Lower leg skin (tissue), 4 donors: ENCODE measurements at regions not wholly inside any gene's neighbourhood (a gene's known extent, or its start where the extent isn't known, plus 50 kb on each side); places are given as distances from the start of the nearest gene placed in this dataset.

Experiments
- DNase-seq, 2 donors: peaks; one replicate each; pipeline ENCODE4 v3.0.0-alpha.2; 2019; ENCODE audit warnings: low spot score in 2 of 2
- H3K4me3 ChIP-seq: fragments of 200-600 bp; sonication (generic); 2 replicates; pipeline ENCODE4 v1.5.1; 2017; ENCODE audit warnings: mild to moderate bottlenecking, low read depth; ENCODE audit not compliant: poor library complexity, severe bottlenecking
- POLR2A ChIP-seq, 2 donors: fragments of 450-650 bp; IDR thresholded peaks; one replicate each; pipeline ENCODE4 v1.6.1; 2016 to 2017; ENCODE audit warnings: antibody characterized with exemption in 2 of 2, mild to moderate bottlenecking in 1 of 2, moderate library complexity in 1 of 2
- WGBS, 2 donors: methylation state at CpG; one replicate each; pipeline ENCODE4 v1.1.5; 2018; 5-methylcytosine and 5-hydroxymethylcytosine counted together
- intact Hi-C: fragments of 100-400 bp; cut with DNase I; formaldehyde crosslinking; loops from one replicate; pipeline ENCODE4 v1.15.0; 2023; ENCODE audit warnings: low total_unique reads
- TF ChIP-seq, protein P1 (sequence below), 3 donors: fragments of 450-650 bp; IDR thresholded peaks; one replicate each; pipeline ENCODE4 v1.5.1; 2016; ENCODE audit warnings: antibody characterized with exemption in 3 of 3, mild to moderate bottlenecking in 3 of 3, moderate library complexity in 2 of 3

DNA sequence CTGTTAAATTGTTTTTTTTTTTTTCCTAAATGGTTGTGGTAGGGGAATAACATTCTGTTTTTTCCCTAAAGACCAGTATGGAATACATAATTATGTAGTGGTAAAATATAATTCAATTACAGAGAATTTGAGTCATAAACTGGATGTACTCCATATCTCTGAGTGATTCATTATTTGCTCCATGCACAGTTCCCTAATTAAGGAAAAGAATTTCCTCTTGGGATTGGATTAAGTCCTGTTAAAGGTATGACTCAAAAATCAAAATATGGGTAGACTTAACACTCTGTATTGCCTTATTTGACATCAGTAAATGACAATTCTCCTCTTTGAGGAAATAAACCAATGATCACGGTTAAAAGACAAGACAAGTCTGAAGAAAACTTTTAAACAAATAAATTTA, 78.0 kb upstream of the KCNH8 start:
- TF ChIP-seq POLR2A (IDR thresholded peaks at IDR 0.05): no peak
- TF ChIP-seq, protein P1, sequence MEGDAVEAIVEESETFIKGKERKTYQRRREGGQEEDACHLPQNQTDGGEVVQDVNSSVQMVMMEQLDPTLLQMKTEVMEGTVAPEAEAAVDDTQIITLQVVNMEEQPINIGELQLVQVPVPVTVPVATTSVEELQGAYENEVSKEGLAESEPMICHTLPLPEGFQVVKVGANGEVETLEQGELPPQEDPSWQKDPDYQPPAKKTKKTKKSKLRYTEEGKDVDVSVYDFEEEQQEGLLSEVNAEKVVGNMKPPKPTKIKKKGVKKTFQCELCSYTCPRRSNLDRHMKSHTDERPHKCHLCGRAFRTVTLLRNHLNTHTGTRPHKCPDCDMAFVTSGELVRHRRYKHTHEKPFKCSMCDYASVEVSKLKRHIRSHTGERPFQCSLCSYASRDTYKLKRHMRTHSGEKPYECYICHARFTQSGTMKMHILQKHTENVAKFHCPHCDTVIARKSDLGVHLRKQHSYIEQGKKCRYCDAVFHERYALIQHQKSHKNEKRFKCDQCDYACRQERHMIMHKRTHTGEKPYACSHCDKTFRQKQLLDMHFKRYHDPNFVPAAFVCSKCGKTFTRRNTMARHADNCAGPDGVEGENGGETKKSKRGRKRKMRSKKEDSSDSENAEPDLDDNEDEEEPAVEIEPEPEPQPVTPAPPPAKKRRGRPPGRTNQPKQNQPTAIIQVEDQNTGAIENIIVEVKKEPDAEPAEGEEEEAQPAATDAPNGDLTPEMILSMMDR (IDR thresholded peaks at IDR 0.05): no peak
- WGBS, 2 donors: 79 to 94% methylated on average over 1 of the region's 1 CpG
- H3K4me3 ChIP-seq: no peak overlapping the region
- no peak for DNase-seq
- intact Hi-C loops: no loop called here

DNA sequence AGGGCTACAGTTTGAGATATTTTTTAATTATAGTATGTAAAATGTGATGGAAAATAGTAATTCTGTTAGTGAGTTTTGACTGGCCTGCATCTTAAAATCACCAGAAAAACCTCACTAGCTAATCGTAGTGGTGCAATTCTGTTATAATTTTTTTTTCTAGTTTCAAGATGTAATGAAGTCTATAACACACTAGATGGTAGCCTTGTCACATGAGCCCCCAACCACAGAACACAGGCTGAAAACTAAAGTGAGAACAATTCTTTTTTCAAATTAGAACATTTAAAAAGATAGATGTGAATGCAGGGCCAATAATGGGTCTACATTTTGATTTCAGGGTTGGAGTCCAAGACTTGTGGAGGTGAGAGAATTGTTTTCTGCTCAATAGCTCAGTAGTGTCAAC, 83.3 kb upstream of the KCNH8 start:
- DNase-seq: no peak
- H3K4me3 ChIP-seq: no peak overlapping the region
- intact Hi-C loops: no loop called here
- TF ChIP-seq POLR2A (IDR thresholded peaks at IDR 0.05): no peak
- TF ChIP-seq, protein P1 (IDR thresholded peaks at IDR 0.05): no peak
- 15 to 18% methylated on average over 1 of the region's 1 CpG for WGBS, 2 donors

DNA sequence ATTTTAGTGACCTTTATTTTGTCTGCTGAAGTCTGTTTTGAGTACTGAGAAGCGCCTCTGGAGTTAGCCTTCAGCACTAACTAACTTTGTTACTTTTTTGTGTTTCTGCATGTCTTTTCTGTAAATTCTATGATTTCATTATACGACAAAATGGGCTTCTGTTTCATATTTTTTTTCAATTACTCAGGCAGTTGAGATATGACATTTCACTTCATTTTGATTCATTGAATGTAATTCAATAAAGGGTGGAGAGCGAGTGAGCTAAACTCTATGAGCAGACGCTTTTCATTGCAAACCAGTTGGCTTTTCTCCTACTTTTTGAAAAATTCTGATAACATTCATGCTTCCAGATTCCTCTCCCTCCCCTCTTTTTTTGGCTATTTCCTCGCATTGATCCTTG, 84.4 kb upstream of the KCNH8 start:
- no peak for DNase-seq
- H3K4me3 ChIP-seq: no peak overlapping the region
- intact Hi-C loops: no loop called here
- 61 to 64% methylated on average over 5 of the region's 5 CpGs for WGBS, 2 donors
- TF ChIP-seq, protein P1 (IDR thresholded peaks at IDR 0.05): no peak
- no peak for TF ChIP-seq POLR2A (IDR thresholded peaks at IDR 0.05)

DNA sequence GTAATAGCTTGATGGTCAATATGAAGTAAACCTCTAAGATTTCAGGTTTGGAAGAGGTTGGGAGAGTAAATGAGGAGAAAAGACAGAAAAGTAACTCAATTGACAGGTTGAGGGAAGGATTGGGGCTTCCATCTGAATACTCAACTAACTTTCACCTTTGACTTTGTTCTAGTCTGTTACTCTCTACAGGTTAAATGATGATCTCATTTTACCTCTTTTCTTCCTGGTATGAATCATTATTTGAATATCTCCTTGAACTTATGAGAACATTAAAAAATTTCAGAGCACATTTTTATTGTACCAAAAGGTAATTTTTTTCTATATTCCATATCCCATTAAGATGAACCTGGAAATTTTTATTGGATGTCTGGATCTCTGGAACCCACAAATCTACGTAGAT, 87.9 kb upstream of the KCNH8 start:
- TF ChIP-seq, protein P1 (IDR thresholded peaks at IDR 0.05): no peak
- no peak for TF ChIP-seq POLR2A (IDR thresholded peaks at IDR 0.05)
- intact Hi-C loops: no loop called here
- DNase-seq: no peak
- WGBS, 2 donors: 84% methylated on average over 1 of the region's 1 CpG
- no peak overlapping the region for H3K4me3 ChIP-seq

DNA sequence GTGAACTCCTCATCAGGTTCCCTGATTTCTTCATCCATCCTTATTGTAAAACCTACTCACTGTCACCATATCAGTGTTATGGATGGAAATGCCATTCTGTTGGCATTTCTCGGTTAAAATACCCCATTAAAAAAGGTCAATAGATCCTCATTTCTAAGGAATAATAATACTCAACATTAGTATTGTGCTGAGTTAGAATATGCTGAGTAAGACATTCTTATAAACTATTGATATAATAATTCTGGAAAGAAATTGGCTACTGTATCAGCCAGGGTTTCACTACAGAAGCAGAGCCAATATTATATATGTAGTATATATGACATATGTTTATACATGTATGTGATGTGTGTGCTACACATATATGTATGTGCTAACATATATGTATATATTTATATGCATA, 95.4 kb upstream of the KCNH8 start:
- no peak for TF ChIP-seq POLR2A (IDR thresholded peaks at IDR 0.05)
- TF ChIP-seq, protein P1 (IDR thresholded peaks at IDR 0.05): no peak
- WGBS, 2 donors: 83 to 94% methylated on average over 1 of the region's 1 CpG
- no peak overlapping the region for H3K4me3 ChIP-seq
- intact Hi-C loops: no loop called here
- no peak for DNase-seq

DNA sequence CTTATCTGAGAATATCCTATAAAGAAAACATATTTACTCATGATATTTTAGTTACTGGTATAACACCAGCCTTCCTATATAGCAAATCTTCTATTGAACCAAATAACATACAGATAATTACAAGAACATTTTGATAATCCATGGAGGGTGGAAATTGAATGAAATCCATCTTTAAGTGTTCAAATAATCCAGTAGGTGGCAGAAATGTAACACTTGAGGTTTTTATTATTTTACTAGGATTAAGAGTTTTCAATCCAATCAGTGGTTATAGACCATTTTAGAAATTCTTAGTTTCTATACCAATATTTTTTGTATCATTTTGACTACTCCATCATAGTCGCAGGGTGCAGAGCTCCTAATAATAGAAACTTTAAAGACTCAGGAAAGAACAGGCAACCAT, 101.9 kb upstream of the KCNH8 start:
- intact Hi-C loops: no loop called here
- 79 to 83% methylated on average over 1 of the region's 1 CpG for WGBS, 2 donors
- H3K4me3 ChIP-seq: no peak overlapping the region
- TF ChIP-seq, protein P1 (IDR thresholded peaks at IDR 0.05): no peak
- TF ChIP-seq POLR2A (IDR thresholded peaks at IDR 0.05): no peak
- DNase-seq: no peak
